Thoracic aorta (tissue), 2 donors: ENCODE measurements at regions not wholly inside any gene's neighbourhood (a gene's known extent, or its start where the extent isn't known, plus 50 kb on each side); places are given as distances from the start of the nearest gene placed in this dataset.
A peak's percentile ranks its signal among the peaks of the same experiment; 100 is the strongest.

Source experiments
- ATAC-seq: fragments of 150-250 bp; one replicate; pipeline ENCODE4 v1.8.0; 2017; ENCODE audit warnings: low read depth; ENCODE audit not compliant: insufficient number of reproducible peaks, low FRiP score
- DNase-seq: peaks from one replicate; pipeline ENCODE4 v3.0.0-alpha.2; 2020; ENCODE audit warnings: low spot score
- H3K27ac ChIP-seq, 2 donors: fragments of 200-600 bp; sonication (generic); 1 replicate in 1 of 2; 2 replicates in 1 of 2; pipeline ENCODE4 v1.5.1; 2016; ENCODE audit warnings: mild to moderate bottlenecking in 2 of 2, moderate library complexity in 2 of 2
- H3K27me3 ChIP-seq: fragments of 200-600 bp; sonication (generic); replicated peaks from 2 replicates; pipeline ENCODE4 v1.6.0; 2016; ENCODE audit warnings: mild to moderate bottlenecking; ENCODE audit not compliant: insufficient read depth
- H3K36me3 ChIP-seq: fragments of 200-600 bp; sonication (generic); one replicate; pipeline ENCODE4 v1.5.1; 2016
- H3K4me1 ChIP-seq, 2 donors: fragments of 200-600 bp; sonication (generic); 1 replicate in 1 of 2; 2 replicates in 1 of 2; pipeline versions ENCODE4 v1.5.1 to v1.6.0; 2016; ENCODE audit warnings: low read depth in 2 of 2, mild to moderate bottlenecking in 1 of 2; ENCODE audit not compliant: control insufficient read depth in 1 of 2
- H3K4me3 ChIP-seq: fragments of 200-600 bp; sonication (generic); 2 replicates; pipeline ENCODE4 v1.5.1; 2016; ENCODE audit warnings: mild to moderate bottlenecking
- H3K9me3 ChIP-seq: fragments of 200-600 bp; sonication (generic); 2 replicates; pipeline ENCODE4 v1.5.1; 2016
- TF ChIP-seq, protein P1 (sequence below): fragments of 200-600 bp; sonication (generic); IDR thresholded peaks from one replicate; pipeline ENCODE4 v1.5.1; 2019; ENCODE audit warnings: antibody characterized with exemption

DNA sequence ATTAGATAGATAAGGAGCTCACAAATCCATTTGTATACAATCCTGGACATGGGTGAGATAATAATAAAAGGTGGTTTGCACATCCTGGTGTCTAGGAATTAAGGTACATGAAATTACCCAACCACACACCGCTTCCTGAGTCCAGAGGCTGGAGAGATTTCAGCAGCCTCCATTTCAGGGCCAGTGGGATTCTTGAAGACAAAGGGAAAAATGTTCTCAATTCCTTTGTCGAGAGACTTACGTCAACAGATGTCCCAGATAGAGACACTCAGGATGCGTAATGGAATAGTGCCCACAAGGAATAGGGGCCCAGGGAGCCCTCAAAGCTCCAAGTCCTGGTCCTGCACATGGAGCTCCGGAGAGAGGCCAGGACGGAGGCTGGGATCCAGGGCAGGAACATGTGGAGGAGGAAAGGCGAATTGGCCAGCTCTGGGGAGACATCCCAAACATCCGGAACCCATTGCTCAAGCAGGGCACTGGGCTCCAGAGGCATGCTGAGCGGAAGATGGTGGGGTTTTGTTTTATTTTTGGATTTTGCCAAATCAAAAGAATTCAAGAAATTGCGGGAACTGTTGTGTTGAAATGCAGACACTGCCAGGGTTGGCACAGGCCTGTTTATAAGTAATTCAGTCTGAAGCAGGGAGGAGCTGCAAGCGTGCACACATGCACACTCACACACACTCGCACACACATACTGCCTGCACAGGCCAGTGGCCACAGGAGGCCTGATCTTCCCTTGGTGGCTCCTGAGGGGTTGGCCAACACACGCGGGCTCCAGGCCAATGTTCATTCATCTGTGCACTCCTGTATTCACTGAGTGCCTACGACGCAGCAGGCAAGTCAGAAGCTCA is 97.2 kb downstream of the NOG start:
- DNase-seq: no peak
- Histone ChIP-seq H3K9me3 (no peaks in the 10 kb centered on the region), H3K4me3 (no peak overlapping the region), H3K36me3 (no peaks in the 10 kb centered on the region), H3K27me3 (no peaks in the 10 kb centered on the region), H3K4me1 (no peaks in the 10 kb centered on the region), H3K27ac (no peak overlapping the region)
- ATAC-seq: no peak
- TF ChIP-seq, protein P1, sequence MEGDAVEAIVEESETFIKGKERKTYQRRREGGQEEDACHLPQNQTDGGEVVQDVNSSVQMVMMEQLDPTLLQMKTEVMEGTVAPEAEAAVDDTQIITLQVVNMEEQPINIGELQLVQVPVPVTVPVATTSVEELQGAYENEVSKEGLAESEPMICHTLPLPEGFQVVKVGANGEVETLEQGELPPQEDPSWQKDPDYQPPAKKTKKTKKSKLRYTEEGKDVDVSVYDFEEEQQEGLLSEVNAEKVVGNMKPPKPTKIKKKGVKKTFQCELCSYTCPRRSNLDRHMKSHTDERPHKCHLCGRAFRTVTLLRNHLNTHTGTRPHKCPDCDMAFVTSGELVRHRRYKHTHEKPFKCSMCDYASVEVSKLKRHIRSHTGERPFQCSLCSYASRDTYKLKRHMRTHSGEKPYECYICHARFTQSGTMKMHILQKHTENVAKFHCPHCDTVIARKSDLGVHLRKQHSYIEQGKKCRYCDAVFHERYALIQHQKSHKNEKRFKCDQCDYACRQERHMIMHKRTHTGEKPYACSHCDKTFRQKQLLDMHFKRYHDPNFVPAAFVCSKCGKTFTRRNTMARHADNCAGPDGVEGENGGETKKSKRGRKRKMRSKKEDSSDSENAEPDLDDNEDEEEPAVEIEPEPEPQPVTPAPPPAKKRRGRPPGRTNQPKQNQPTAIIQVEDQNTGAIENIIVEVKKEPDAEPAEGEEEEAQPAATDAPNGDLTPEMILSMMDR: no peak

GRCh38 chr17:56694825-56695224 is 101.3 kb downstream of the NOG start:
- Histone ChIP-seq H3K27me3 (no peaks in the 10 kb centered on the region), H3K27ac (no peak overlapping the region), H3K9me3 (no peaks in the 10 kb centered on the region), H3K4me3 (no peak overlapping the region), H3K36me3 (no peaks in the 10 kb centered on the region), H3K4me1 (peaks cover 0 to 16% of the 10 kb centered on the region in 2 donors)
- no peak for DNase-seq
- no peak for ATAC-seq
- TF ChIP-seq, protein P1: no peak

- DNase-seq: no peak
- Histone ChIP-seq H3K27me3 (no peaks in the 10 kb centered on the region), H3K4me1 (peaks cover 0 to 21% of the 10 kb centered on the region in 2 donors), H3K9me3 (no peaks in the 10 kb centered on the region), H3K4me3 (no peak overlapping the region), H3K36me3 (no peaks in the 10 kb centered on the region), H3K27ac (no peak overlapping the region)
- TF ChIP-seq, protein P1: no peak
- ATAC-seq: no peak
These were observed 103.7 kb downstream of the NOG start for GRCh38 chr17:56697190-56697589.

DNA sequence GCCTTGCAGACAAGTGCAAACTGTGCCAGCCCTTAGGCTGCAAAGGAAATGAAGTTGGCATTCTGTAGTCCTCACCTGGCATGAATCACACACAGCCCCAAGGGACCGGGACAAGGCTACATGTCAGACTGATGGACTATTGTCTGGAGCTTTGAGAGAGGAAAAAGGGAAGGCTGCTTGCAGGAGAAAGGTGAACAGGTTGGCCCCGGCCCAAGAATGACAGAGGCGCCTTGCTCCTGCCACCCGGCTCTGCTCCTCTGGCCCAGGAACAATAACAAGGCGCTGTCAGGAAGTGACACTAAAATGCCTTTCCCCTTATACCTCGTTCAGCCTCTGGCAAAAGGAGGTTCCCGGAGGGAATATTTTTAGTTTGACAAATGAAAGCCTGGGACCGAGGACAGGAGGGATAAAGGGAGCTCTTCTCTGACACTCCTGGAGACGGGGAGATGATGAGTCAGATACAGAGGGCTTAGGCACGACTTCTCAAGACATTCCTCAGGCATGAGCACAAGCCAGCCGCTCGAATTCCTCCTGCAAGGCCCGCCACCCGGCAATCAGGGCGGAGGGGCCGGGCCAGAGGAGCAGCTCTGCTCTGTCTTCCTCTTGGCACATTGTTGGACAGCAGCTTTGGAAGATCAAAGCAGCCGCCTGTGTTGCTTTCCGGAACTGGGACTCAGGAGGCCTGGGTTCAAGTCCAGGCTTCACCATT is 105.8 kb downstream of the NOG start:
- peaks cover 0 to 21% of the 10 kb centered on the region in 2 donors for H3K4me1 ChIP-seq
- no peaks in the 10 kb centered on the region for H3K9me3 ChIP-seq
- peak overlapping the region; percentile 5 to 32 for H3K27ac ChIP-seq
- H3K4me3 ChIP-seq: no peak overlapping the region
- TF ChIP-seq, protein P1: no peak
- ATAC-seq (peak; percentile 38), DNase-seq (peak; percentile 6)
- H3K27me3 ChIP-seq: no peaks in the 10 kb centered on the region
- H3K36me3 ChIP-seq: no peaks in the 10 kb centered on the region

- peaks cover 0 to 21% of the 10 kb centered on the region in 2 donors for H3K4me1 ChIP-seq
- ATAC-seq (no peak), DNase-seq (no peak)
- H3K27ac ChIP-seq: no peak overlapping the region
- H3K27me3 ChIP-seq: no peaks in the 10 kb centered on the region
- no peaks in the 10 kb centered on the region for H3K36me3 ChIP-seq
- no peak overlapping the region for H3K4me3 ChIP-seq
- no peaks in the 10 kb centered on the region for H3K9me3 ChIP-seq
- TF ChIP-seq, protein P1: no peak
These were observed 107.5 kb downstream of the NOG start for GRCh38 chr17:56700919-56701420.
